AG10803 (cell line): ENCODE measurements at regions not wholly inside any gene's neighbourhood (a gene's known extent, or its start where the extent isn't known, plus 50 kb on each side); places are given as distances from the start of the nearest gene placed in this dataset.

ENCODE experiments used
- DNase-seq: peaks from one replicate; pipeline ENCODE4 v3.0.0; 2010; ENCODE audit warnings: low read depth
- H3K4me3 ChIP-seq: 2 replicates; pipeline ENCODE4 v1.5.1; 2011; ENCODE audit warnings: mild to moderate bottlenecking, low read length, control low read depth
- CTCF ChIP-seq: conservative IDR thresholded peaks from 2 replicates; pipeline ENCODE4 v1.5.1; 2011; ENCODE audit warnings: mild to moderate bottlenecking, low read length, control low read depth, inconsistent platforms

GRCh38 chr3:146892041-146892440, 286.9 kb upstream of the PLSCR5 start:
- no peak overlapping the region for H3K4me3 ChIP-seq
- no peak for TF ChIP-seq CTCF
- DNase-seq: no peak

- no peak overlapping the region for H3K4me3 ChIP-seq
- no peak for TF ChIP-seq CTCF
- DNase-seq: no peak
These were observed 284.5 kb upstream of the PLSCR5 start for GRCh38 chr3:146889626-146890025.

GRCh38 chr3:146888176-146888575, 283.0 kb upstream of the PLSCR5 start:
- no peak for DNase-seq
- no peak overlapping the region for H3K4me3 ChIP-seq
- TF ChIP-seq CTCF: no peak

DNA sequence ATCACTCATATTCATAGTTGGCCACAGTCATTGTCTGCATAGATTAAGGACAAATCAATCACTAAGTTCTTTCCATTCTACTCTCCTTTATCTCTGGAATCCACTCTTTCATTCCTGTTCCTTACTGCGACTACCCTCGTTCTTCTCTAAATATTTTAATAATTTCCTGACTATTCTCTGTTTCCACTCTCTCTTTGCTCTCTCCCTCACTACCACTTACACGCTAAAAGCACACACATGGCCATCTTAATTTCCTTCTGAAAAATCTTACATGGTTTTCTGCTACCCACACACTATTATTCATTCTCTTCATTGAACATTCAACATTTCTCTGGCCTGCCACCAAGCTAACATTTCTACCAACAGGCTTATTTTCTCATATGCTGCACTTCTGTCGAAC, 279.6 kb upstream of the PLSCR5 start:
- DNase-seq: no peak
- no peak for TF ChIP-seq CTCF
- H3K4me3 ChIP-seq: no peak overlapping the region

DNA sequence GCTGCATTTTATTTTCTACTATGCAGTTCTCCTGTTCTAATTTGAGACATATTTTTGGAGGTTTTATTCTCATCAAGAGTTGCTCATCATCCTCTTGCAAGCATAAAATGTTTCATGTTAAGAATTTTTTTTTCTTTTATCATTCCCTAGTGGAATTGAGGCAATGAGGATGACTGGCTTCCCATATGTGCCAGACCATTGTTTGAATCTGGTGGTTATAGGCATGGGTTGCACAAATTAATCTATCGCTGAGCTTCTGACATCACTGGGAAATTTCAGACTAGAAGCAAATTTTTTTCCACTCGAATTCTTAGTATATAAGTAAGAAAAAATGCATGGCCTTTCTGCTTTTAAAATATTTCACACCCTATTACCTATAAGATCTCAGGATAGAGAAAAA, 279.1 kb upstream of the PLSCR5 start:
- DNase-seq: peak; percentile 33
- no peak overlapping the region for H3K4me3 ChIP-seq
- TF ChIP-seq CTCF: no peak

GRCh38 chr3:146883288-146883687, 278.1 kb upstream of the PLSCR5 start:
- DNase-seq: no peak
- TF ChIP-seq CTCF: no peak
- H3K4me3 ChIP-seq: no peak overlapping the region

DNA sequence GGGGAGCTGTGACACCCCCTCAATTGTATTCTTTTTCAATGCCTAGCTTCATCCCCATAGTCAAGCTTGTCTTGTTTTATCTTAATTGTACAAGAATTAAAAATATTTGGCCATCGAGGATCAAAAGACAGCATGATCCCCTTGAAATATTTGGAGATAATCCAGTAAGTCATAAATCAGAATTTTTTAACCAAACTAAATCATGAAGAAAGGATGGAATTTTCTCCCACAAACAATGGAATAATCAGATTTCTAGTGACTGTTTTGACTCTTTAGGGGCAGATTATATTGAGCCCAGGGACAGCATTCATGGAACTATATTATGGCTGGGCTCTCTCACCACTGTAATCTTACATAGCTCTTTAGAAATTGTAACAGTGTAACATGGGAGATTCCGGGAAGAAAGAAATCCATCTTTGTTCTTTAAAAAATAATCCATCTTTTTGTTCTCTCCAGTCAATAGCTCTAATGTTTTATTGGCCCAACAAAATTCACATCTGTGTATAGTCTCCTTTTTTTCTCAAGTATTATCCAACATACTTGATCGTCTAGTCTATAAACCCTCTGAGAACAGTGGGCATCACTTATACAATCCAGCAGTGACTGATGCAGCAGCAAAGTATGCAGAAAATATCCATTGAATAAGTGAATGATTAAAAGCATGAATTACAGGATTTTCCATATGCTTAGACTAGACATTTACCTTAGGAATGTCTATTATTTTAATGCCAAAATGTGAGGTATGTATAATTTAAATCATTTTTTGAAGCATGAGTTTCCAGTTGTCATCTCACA, 277.0 kb upstream of the PLSCR5 start:
- DNase-seq: no peak
- no peak overlapping the region for H3K4me3 ChIP-seq
- TF ChIP-seq CTCF: no peak
